OCI-LY3 (cell line): ENCODE measurements at regions not wholly inside any gene's neighbourhood (a gene's known extent, or its start where the extent isn't known, plus 50 kb on each side); places are given as distances from the start of the nearest gene placed in this dataset.
"Not testable (repeated sequence)": the region's sequence is repeated elsewhere in the genome, so short reads cannot be mapped to it uniquely, and the experiment has no call there.

Experiments used
- H2AFZ ChIP-seq: fragments of 200-600, 300-600 bp; shearing (Covaris generic); 2 replicates; pipeline ENCODE4 v1.6.0; 2014; ENCODE audit warnings: antibody characterized with exemption, low read depth, low read length
- H3K27ac ChIP-seq: fragments of 200-600, 300-600 bp; sonication (generic); 2 replicates; pipeline ENCODE4 v1.5.1; 2014; ENCODE audit warnings: mild to moderate bottlenecking, low read length, moderate library complexity, mixed read lengths
- H3K27me3 ChIP-seq: fragments of 200-600, 300-600 bp; sonication (generic); 2 replicates; pipeline ENCODE4 v1.6.1; 2014; ENCODE audit warnings: low read depth, low read length, mixed read lengths
- H3K36me3 ChIP-seq: fragments of 200-600, 300-600 bp; sonication (generic); replicated peaks from 2 replicates; pipeline ENCODE3; 2014; ENCODE audit warnings: low read depth, low read length, mixed read lengths
- H3K4me1 ChIP-seq: fragments of 300-600, 200-600 bp; sonication (generic); 2 replicates; pipeline ENCODE4 v1.6.1; 2014; ENCODE audit warnings: low read length, mixed read lengths
- H3K4me2 ChIP-seq: fragments of 200-600, 300-600 bp; sonication (generic); 2 replicates; pipeline ENCODE4 v1.6.1; 2014; ENCODE audit warnings: low read length, mixed read lengths
- H3K4me3 ChIP-seq: fragments of 300-600, 200-600 bp; sonication (generic); 2 replicates; pipeline ENCODE4 v1.5.1; 2014; ENCODE audit warnings: antibody characterized with exemption, mild to moderate bottlenecking, low read length, moderate library complexity
- H3K79me2 ChIP-seq: fragments of 300-600, 200-600 bp; shearing (Covaris generic); 2 replicates; pipeline ENCODE4 v1.6.1; 2014; ENCODE audit warnings: mild to moderate bottlenecking, low read length, mixed read lengths
- H3K9ac ChIP-seq: fragments of 300-600, 200-600 bp; shearing (Covaris generic); 2 replicates; pipeline ENCODE4 v1.6.0; 2014; ENCODE audit warnings: mild to moderate bottlenecking, low read length, moderate library complexity
- H3K9me3 ChIP-seq: fragments of 200-600, 300-600 bp; shearing (Covaris generic); 2 replicates; pipeline ENCODE4 v1.6.1; 2014; ENCODE audit warnings: low read length, mixed read lengths; ENCODE audit not compliant: insufficient read depth
- H4K20me1 ChIP-seq: fragments of 200-600, 300-600 bp; sonication (generic); 2 replicates; pipeline ENCODE4 v1.6.1; 2016; ENCODE audit warnings: low read length, mixed read lengths; ENCODE audit not compliant: insufficient read depth
- EZH2phosphoT487 ChIP-seq: fragments of 200-600 bp; shearing (Covaris generic); IDR thresholded peaks from 2 replicates; pipeline ENCODE4 v1.6.1; 2018; ENCODE audit warnings: antibody characterized with exemption, mixed run types, low read depth
- TF ChIP-seq, protein P1 (sequence below): fragments of 200-600, 300-600 bp; sonication (generic); IDR thresholded peaks from 2 replicates; pipeline ENCODE4 v1.5.1; 2014; ENCODE audit warnings: antibody characterized with exemption, low read length, low read depth

DNA sequence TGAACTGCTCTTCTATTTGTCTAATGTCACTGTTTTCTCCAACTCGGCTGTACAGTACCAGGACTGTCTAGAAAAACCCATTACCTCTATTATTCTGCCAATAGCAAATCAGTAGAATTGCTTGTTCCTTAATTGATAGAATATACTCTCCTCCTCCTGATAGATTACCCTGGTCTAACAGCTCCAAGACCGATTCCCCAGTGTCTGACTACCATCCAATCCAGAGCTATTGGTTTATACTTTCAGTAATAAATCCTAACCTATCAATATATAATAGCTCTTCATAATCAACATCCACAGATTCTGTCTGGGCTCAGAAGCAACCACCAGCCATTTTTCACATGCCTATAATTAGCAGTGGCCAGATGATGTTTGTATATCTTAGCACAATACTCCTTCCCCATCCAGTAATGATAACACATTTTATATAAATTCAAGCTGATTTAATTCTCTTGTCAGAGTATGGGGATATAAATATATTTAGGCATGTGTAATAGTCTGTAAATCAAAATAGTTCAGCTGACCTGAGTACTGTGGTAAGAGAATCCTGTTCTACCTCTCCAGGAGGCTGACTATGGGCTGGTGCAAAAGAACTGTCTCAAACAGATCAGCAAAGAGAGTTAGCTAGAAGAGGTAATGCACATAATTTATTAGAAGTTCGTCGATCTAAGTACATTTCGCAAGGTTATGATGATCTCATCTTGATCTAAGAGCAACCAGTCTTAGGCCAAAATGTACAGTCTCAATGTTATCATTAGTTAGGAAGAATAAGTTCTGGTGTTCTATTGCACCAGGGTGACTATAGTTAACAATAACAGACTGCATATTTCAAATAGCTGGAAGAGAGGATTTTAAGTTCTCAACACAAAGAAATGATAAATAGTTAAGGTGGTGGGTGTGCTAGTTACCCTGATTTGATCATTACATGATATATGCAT, 193.4 kb downstream of the SHOX2 start:
- no peaks in the 10 kb centered on the region for H3K79me2 ChIP-seq
- no peak overlapping the region for H3K9ac ChIP-seq
- no peak overlapping the region for H3K4me2 ChIP-seq
- H3K27me3 ChIP-seq = no peaks in the 10 kb centered on the region
- no peaks in the 10 kb centered on the region for H3K36me3 ChIP-seq
- no peak for TF ChIP-seq EZH2phosphoT487
- TF ChIP-seq, protein P1, sequence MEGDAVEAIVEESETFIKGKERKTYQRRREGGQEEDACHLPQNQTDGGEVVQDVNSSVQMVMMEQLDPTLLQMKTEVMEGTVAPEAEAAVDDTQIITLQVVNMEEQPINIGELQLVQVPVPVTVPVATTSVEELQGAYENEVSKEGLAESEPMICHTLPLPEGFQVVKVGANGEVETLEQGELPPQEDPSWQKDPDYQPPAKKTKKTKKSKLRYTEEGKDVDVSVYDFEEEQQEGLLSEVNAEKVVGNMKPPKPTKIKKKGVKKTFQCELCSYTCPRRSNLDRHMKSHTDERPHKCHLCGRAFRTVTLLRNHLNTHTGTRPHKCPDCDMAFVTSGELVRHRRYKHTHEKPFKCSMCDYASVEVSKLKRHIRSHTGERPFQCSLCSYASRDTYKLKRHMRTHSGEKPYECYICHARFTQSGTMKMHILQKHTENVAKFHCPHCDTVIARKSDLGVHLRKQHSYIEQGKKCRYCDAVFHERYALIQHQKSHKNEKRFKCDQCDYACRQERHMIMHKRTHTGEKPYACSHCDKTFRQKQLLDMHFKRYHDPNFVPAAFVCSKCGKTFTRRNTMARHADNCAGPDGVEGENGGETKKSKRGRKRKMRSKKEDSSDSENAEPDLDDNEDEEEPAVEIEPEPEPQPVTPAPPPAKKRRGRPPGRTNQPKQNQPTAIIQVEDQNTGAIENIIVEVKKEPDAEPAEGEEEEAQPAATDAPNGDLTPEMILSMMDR = no peak
- no peaks in the 10 kb centered on the region for H4K20me1 ChIP-seq
- no peak overlapping the region for H2AFZ ChIP-seq
- no peak overlapping the region for H3K4me3 ChIP-seq
- no peaks in the 10 kb centered on the region for H3K4me1 ChIP-seq
- no peaks in the 10 kb centered on the region for H3K9me3 ChIP-seq
- no peak overlapping the region for H3K27ac ChIP-seq

DNA sequence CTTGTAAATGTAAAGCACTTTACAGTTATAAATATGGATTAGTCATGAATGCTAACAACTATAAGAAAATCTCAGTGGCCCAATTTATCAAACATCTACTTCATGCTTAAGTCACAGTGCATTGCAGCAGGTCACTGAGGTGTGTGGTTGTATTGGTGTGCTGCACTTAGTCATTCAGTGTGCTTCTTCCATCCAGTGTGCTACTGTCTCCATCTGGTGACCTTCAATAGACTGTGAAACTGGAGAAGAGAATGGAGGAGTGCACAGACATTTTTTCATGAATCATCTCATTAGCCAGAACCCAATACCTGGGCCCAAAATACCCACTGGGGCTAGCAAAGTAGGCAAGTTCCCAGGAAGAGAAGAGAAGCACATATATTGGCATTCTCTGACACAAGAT, 199.6 kb downstream of the SHOX2 start:
- Histone ChIP-seq H3K27ac (no peak overlapping the region), H3K79me2 (no peaks in the 10 kb centered on the region), H3K4me1 (no peaks in the 10 kb centered on the region), H3K9ac (no peak overlapping the region), H3K4me3 (no peak overlapping the region), H3K4me2 (no peak overlapping the region), H2AFZ (no peak overlapping the region), H3K27me3 (no peaks in the 10 kb centered on the region), H4K20me1 (no peaks in the 10 kb centered on the region), H3K9me3 (no peaks in the 10 kb centered on the region), H3K36me3 (no peaks in the 10 kb centered on the region)
- TF ChIP-seq EZH2phosphoT487 = no peak
- TF ChIP-seq, protein P1 = no peak

DNA sequence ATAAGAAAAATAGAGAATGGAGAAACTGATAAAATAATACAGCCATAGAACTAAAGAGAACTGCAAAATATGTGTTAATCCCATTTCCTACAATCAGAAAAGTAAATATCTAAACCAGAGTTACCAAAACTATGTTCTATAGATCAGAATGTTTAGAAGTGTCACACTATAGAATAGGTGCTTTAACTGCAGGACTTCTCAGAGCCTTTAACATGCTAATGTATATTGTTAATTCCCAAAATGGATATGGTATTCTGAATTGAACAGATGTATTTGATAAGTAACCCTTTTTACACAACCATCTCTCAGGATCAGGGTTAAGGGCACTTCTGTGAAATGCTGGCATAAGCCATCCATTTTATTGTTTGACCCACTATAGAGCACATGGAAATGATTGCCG, 200.3 kb downstream of the SHOX2 start:
- H3K4me1 ChIP-seq = no peaks in the 10 kb centered on the region
- H3K4me3 ChIP-seq = no peak overlapping the region
- H3K27ac ChIP-seq = no peak overlapping the region
- H3K36me3 ChIP-seq = no peaks in the 10 kb centered on the region
- H3K9ac ChIP-seq = no peak overlapping the region
- no peak overlapping the region for H2AFZ ChIP-seq
- H3K4me2 ChIP-seq = no peak overlapping the region
- no peaks in the 10 kb centered on the region for H3K9me3 ChIP-seq
- H3K27me3 ChIP-seq = no peaks in the 10 kb centered on the region
- no peak for TF ChIP-seq EZH2phosphoT487
- TF ChIP-seq, protein P1 = no peak
- H4K20me1 ChIP-seq = no peaks in the 10 kb centered on the region
- no peaks in the 10 kb centered on the region for H3K79me2 ChIP-seq

DNA sequence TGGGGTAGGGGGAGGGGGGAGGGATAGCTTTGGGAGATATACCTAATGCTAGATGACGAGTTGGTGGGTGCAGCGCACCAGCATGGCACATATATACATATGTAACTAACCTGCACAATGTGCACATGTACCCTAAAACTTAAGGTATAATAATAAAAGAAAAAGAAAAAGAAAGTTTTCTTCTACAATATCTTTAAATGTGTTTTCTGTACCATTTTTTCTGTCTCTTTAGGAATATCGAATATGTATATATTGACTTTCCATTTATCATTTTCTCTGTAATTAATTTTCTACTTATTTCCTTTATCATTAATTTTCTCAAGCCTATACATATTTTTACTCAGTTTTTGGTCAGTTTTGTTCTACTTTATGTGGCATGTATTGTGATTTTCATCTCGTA, 203.5 kb downstream of the SHOX2 start:
- not testable (repeated sequence) for H3K4me1 ChIP-seq, H3K79me2 ChIP-seq, H3K4me2 ChIP-seq, H3K9me3 ChIP-seq, H3K36me3 ChIP-seq, H3K4me3 ChIP-seq, H2AFZ ChIP-seq, H4K20me1 ChIP-seq, H3K27me3 ChIP-seq, H3K27ac ChIP-seq, H3K9ac ChIP-seq
